ENCODE measurements at regions not wholly inside any gene's neighbourhood (a gene's known extent, or its start where the extent isn't known, plus 50 kb on each side); places are given as distances from the start of the nearest gene placed in this dataset.

- TF ChIP-seq CEBPB (IDR thresholded peaks at IDR 0.05; ENCODE audit: low read depth, low read length) (no peak), HDAC2 (IDR thresholded peaks at IDR 0.05; ENCODE audit: borderline replicate concordance in 1 of 2, low read depth in 2 of 2, low read length in 2 of 2) (no peak), CBX5 (IDR thresholded peaks at IDR 0.05; ENCODE audit: low read depth, low read length) (no peak), CHD2 (IDR thresholded peaks at IDR 0.05; ENCODE audit: low read length) (no peak), POU5F1 (IDR thresholded peaks at IDR 0.05; ENCODE audit: low read depth, low read length) (no peak), SP4 (IDR thresholded peaks at IDR 0.05; ENCODE audit: low read length) (no peak)
Observed at GRCh38 chr13:69595181-69595580, 512.4 kb upstream of the ATXN8OS start (continued).

Data from H1 (cell line).